CD14-positive monocyte (primary cell): ENCODE measurements at regions not wholly inside any gene's neighbourhood (a gene's known extent, or its start where the extent isn't known, plus 50 kb on each side); places are given as distances from the start of the nearest gene placed in this dataset.

Experiments
- DNase-seq, 3 donors: peaks; one replicate each; pipeline ENCODE4 v3.0.0-alpha.2; 2011 to 2022
- H2AFZ ChIP-seq: 2 replicates; pipeline ENCODE4 v1.6.0; 2012; ENCODE audit warnings: mild to moderate bottlenecking, low read depth, low read length, inconsistent platforms; ENCODE audit not compliant: insufficient read depth, poor library complexity, severe bottlenecking
- H3K27ac ChIP-seq, 2 donors: 1 replicate in 1 of 2; 2 replicates in 1 of 2; pipeline ENCODE4 v1.5.1; 2012 to 2013; ENCODE audit warnings: low read length in 2 of 2, control low read depth in 1 of 2, inconsistent platforms in 1 of 2, low read depth in 1 of 2, mild to moderate bottlenecking in 1 of 2
- H3K27me3 ChIP-seq, 2 donors: one replicate each; pipeline versions ENCODE4 v1.6.0 to v1.6.1; 2011 to 2013; ENCODE audit warnings: low read length in 2 of 2; ENCODE audit not compliant: control insufficient read depth in 2 of 2, insufficient read depth in 2 of 2
- H3K36me3 ChIP-seq, 2 donors: replicated peaks in 1 of 2; 1 replicate in 1 of 2; 2 replicates in 1 of 2; pipeline versions ENCODE4 v1.5.1 to v1.6.1; 2012 to 2013; ENCODE audit warnings: low read length in 2 of 2, control low read depth in 1 of 2, inconsistent platforms in 1 of 2, mild to moderate bottlenecking in 1 of 2; ENCODE audit not compliant: insufficient read depth in 2 of 2, control insufficient read depth in 1 of 2
- H3K4me1 ChIP-seq, 2 donors: 1 replicate in 1 of 2; 2 replicates in 1 of 2; pipeline versions ENCODE4 v1.5.1 to v1.6.1; 2012 to 2013; ENCODE audit warnings: low read length in 2 of 2, control low read depth in 1 of 2, inconsistent platforms in 1 of 2, mild to moderate bottlenecking in 1 of 2, moderate library complexity in 1 of 2; ENCODE audit not compliant: insufficient read depth in 2 of 2, control insufficient read depth in 1 of 2
- H3K4me2 ChIP-seq: replicated peaks from 2 replicates; pipeline ENCODE3; 2012; ENCODE audit warnings: low read length, moderate library complexity, mild to moderate bottlenecking; ENCODE audit not compliant: poor library complexity, severe bottlenecking; ENCODE audit errors: extremely low read depth
- H3K4me3 ChIP-seq, 3 experiments: fragments of 200-600 bp in 1 of 3; sonication (generic) in 1 of 3; replicated peaks in 1 of 3; 1 replicate in 2 of 3; 2 replicates in 1 of 3; pipeline ENCODE4 v1.5.1; 2011 to 2013; ENCODE audit warnings: low read length in 3 of 3, mild to moderate bottlenecking in 3 of 3, control low read depth in 2 of 3, low read depth in 2 of 3, inconsistent platforms in 1 of 3, moderate library complexity in 1 of 3
- H3K79me2 ChIP-seq: 2 replicates; pipeline ENCODE4 v1.6.0; 2012; ENCODE audit warnings: mild to moderate bottlenecking, control low read depth, inconsistent platforms, low read length, moderate library complexity; ENCODE audit not compliant: insufficient read depth
- H3K9ac ChIP-seq: 2 replicates; pipeline ENCODE4 v1.6.0; 2017; ENCODE audit warnings: low read length, mild to moderate bottlenecking; ENCODE audit not compliant: insufficient read depth, poor library complexity, severe bottlenecking
- H3K9me3 ChIP-seq, 2 donors: replicated peaks in 1 of 2; 1 replicate in 1 of 2; 2 replicates in 1 of 2; pipeline versions ENCODE4 v1.5.1 to v1.6.1; 2012 to 2013; ENCODE audit warnings: low read length in 2 of 2, control low read depth in 1 of 2; ENCODE audit not compliant: control insufficient read depth in 1 of 2, insufficient read depth in 1 of 2
- H4K20me1 ChIP-seq: 2 replicates; pipeline ENCODE4 v1.6.0; 2012; ENCODE audit warnings: mild to moderate bottlenecking, low read length, control low read depth, moderate library complexity; ENCODE audit not compliant: insufficient read depth
- H3K27ac Mint-ChIP-seq, 7 donors: one replicate each; pipeline ENCODE4 v1.8.0; 2020; ENCODE audit warnings: mild to moderate bottlenecking in 7 of 7, mixed read lengths in 7 of 7, moderate library complexity in 6 of 7, inconsistent platforms in 2 of 7
- H3K27me3 Mint-ChIP-seq, 3 donors: one replicate each; pipeline ENCODE4 v1.8.0; 2021 to 2022; ENCODE audit warnings: low read depth in 3 of 3, mild to moderate bottlenecking in 3 of 3, mixed read lengths in 3 of 3, moderate library complexity in 3 of 3, inconsistent platforms in 1 of 3
- H3K36me3 Mint-ChIP-seq, 2 donors: one replicate each; pipeline ENCODE4 v1.8.0; 2020; ENCODE audit warnings: mixed read lengths in 2 of 2, inconsistent platforms in 1 of 2, mild to moderate bottlenecking in 1 of 2
- H3K4me1 Mint-ChIP-seq: one replicate; pipeline ENCODE4 v1.8.0; 2020; ENCODE audit warnings: mild to moderate bottlenecking, mixed read lengths
- H3K4me3 Mint-ChIP-seq, 2 donors: one replicate each; pipeline ENCODE4 v1.8.0; 2020; ENCODE audit warnings: mild to moderate bottlenecking in 2 of 2, mixed read lengths in 2 of 2, moderate library complexity in 1 of 2
- H3K9me3 Mint-ChIP-seq, 7 donors: one replicate each; pipeline ENCODE4 v1.8.0; 2020 to 2022; ENCODE audit warnings: mixed read lengths in 7 of 7, mild to moderate bottlenecking in 6 of 7, moderate library complexity in 6 of 7, inconsistent platforms in 2 of 7
- WGBS: methylation state at CpG from one replicate; pipeline ENCODE4 v1.1.5; 2013; ENCODE audit warnings: missing lambda C conversion rate; ENCODE audit not compliant: insufficient coverage; 5-methylcytosine and 5-hydroxymethylcytosine counted together
- intact Hi-C, 2 donors: fragments of 100-400 bp; cut with micrococcal nuclease; formaldehyde crosslinking; loops; one replicate each; pipeline versions ENCODE4 v1.15.0 to v1.15.1; 2023
- TF ChIP-seq, protein P1 (sequence below): fragments of 200-600 bp; IDR thresholded peaks from one replicate; pipeline ENCODE4 v1.8.0; 2022; ENCODE audit warnings: antibody characterized with exemption, mild to moderate bottlenecking

DNA sequence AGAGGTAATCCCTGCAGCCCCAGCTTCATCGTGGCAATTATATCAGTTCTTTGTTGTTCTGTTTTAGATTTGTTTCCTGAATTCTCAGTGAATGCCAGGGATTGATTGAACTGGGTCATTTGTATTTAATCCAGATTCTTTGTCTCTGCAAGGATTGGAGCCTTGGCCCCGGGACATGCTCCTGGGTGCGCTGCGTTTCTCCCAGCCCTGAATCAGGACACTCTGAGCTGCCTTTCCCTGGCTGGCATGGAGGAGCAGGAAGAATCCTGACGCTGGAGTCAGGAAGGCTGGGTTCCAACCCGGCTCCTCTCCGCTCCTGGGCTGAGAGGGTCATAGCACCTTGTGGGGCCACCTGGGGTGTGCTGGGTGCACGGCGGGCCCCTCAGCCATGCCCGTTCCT is 545.6 kb downstream of the QKI start:
- TF ChIP-seq, protein P1, sequence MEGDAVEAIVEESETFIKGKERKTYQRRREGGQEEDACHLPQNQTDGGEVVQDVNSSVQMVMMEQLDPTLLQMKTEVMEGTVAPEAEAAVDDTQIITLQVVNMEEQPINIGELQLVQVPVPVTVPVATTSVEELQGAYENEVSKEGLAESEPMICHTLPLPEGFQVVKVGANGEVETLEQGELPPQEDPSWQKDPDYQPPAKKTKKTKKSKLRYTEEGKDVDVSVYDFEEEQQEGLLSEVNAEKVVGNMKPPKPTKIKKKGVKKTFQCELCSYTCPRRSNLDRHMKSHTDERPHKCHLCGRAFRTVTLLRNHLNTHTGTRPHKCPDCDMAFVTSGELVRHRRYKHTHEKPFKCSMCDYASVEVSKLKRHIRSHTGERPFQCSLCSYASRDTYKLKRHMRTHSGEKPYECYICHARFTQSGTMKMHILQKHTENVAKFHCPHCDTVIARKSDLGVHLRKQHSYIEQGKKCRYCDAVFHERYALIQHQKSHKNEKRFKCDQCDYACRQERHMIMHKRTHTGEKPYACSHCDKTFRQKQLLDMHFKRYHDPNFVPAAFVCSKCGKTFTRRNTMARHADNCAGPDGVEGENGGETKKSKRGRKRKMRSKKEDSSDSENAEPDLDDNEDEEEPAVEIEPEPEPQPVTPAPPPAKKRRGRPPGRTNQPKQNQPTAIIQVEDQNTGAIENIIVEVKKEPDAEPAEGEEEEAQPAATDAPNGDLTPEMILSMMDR = no peak
- H4K20me1 ChIP-seq = no peaks in the 10 kb centered on the region
- Mint-ChIP-seq H3K27ac (no peak overlapping the region), H3K27me3 (peaks cover 5 to 21% (median 9%) of the 10 kb centered on the region in 3 donors), H3K36me3 (no peaks in the 10 kb centered on the region), H3K9me3 (no peaks in the 10 kb centered on the region), H3K4me1 (peaks cover 3% of the 10 kb centered on the region), H3K4me3 (no peak overlapping the region)
- no peaks in the 10 kb centered on the region for H3K79me2 ChIP-seq
- H3K9me3 ChIP-seq = no peaks in the 10 kb centered on the region
- H3K4me3 ChIP-seq = no peak overlapping the region
- DNase-seq = no peak
- no peak overlapping the region for H2AFZ ChIP-seq
- H3K27me3 ChIP-seq = peaks cover 3 to 10% of the 10 kb centered on the region in 2 donors
- H3K9ac ChIP-seq = no peak overlapping the region
- H3K27ac ChIP-seq = no peak overlapping the region
- intact Hi-C loops = loop anchor here in 1 of 2 donors (5.0 kb wide), 1 partner anchor 778 kb away; no protein-coding TSS in a partner anchor
- H3K36me3 ChIP-seq = no peaks in the 10 kb centered on the region
- no peak overlapping the region for H3K4me2 ChIP-seq
- no peaks in the 10 kb centered on the region for H3K4me1 ChIP-seq
- 96% methylated on average over 5 of the region's 10 CpGs for WGBS

DNA sequence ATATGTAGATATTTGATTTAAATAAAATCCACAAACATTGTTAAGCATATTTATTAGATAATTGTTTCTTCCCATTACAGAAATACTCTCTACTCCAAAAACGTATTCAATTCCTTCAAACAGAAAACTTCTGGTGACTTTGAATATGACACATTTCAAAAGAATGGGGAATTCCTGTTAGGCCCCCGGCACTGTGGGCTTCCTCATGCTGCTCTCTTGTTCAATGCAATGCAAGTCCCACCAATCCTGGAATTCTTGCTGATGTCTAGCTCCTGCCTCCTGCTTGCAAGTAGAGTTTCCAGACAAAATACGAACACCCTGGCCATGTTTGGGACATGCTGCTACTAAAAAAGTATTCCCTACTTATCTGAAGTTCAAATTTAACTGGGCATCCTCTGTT is 544.1 kb downstream of the QKI start:
- Histone ChIP-seq H3K4me1 (no peaks in the 10 kb centered on the region), H3K27ac (no peak overlapping the region), H3K4me2 (no peak overlapping the region), H3K9me3 (no peaks in the 10 kb centered on the region), H3K27me3 (peaks cover 15 to 25% of the 10 kb centered on the region in 2 donors), H4K20me1 (no peaks in the 10 kb centered on the region), H2AFZ (no peak overlapping the region), H3K4me3 (no peak overlapping the region), H3K9ac (no peak overlapping the region), H3K79me2 (no peaks in the 10 kb centered on the region), H3K36me3 (no peaks in the 10 kb centered on the region)
- Mint-ChIP-seq H3K36me3 (no peaks in the 10 kb centered on the region), H3K4me3 (no peak overlapping the region), H3K9me3 (no peaks in the 10 kb centered on the region), H3K27ac (no peak overlapping the region), H3K4me1 (peaks cover 3% of the 10 kb centered on the region), H3K27me3 (peaks cover 11 to 32% (median 11%) of the 10 kb centered on the region in 3 donors)
- TF ChIP-seq, protein P1 = no peak
- DNase-seq = no peak
- 78% methylated on average over 2 of the region's 3 CpGs for WGBS
- intact Hi-C loops = loop anchor here (10.0 kb wide), 3 partner anchors 304 to 784 kb away; no protein-coding TSS in a partner anchor
